NT2/D1 (cell line): ENCODE measurements at regions not wholly inside any gene's neighbourhood (a gene's known extent, or its start where the extent isn't known, plus 50 kb on each side); places are given as distances from the start of the nearest gene placed in this dataset.

Experiments
- SUZ12 ChIP-seq: IDR thresholded peaks from 2 replicates; pipeline ENCODE4 v1.6.1; 2011; ENCODE audit not compliant: insufficient read length, insufficient read depth; ENCODE audit errors: extremely low read depth
- YY1 ChIP-seq: IDR thresholded peaks from 2 replicates; pipeline ENCODE4 v1.6.1; 2011; ENCODE audit not compliant: insufficient read length, insufficient read depth
- ZNF274 ChIP-seq: IDR thresholded peaks from 2 replicates; pipeline ENCODE4 v1.6.1; 2011; ENCODE audit warnings: mild to moderate bottlenecking, low read depth, low read length

DNA sequence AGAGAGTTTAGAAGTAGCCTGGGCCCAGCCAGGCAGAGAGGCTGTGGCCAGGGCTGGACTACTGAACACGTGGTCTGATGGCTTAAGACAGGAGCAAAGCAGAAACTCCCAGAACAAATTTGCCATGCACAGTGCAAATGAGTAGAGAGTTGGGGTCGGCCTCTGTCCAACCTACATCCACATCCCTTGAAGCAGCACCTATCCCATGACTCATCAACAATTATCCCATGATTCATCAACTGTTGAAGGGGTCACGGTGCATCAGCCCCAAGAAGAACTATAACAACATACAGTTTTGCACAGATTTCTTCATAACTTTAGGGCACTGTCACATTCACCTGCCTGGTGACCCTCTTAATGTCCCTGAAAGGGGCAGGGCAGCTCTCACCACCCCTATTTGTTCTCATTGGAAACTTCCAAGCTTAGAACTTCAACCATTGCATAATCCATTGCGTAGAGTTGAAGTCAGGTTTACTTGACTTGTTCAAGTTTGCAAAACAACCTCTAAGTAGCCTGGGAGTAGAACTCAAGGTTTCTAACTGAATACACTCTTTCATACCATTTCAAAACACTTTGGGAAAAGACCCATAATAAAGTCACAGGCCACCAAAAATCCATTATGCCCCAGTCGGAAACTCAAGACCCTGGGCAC lies 235.2 kb upstream of the CDH5 start:
- TF ChIP-seq YY1 (no peak), ZNF274 (no peak), SUZ12 (no peak)
